NCI-H446 treated with DMSO at 0.1 percent for 48 hours (cell line): ENCODE measurements at regions not wholly inside any gene's neighbourhood (a gene's known extent, or its start where the extent isn't known, plus 50 kb on each side); places are given as distances from the start of the nearest gene placed in this dataset.

Experiments
- DNase-seq: peaks from one replicate; lab custom pipeline; 2025; lab: John Stamatoyannopoulos, UW

- no peak for DNase-seq
Observed at GRCh38 chrX:13147733-13148132, 103.3 kb upstream of the FAM9C start.

DNA sequence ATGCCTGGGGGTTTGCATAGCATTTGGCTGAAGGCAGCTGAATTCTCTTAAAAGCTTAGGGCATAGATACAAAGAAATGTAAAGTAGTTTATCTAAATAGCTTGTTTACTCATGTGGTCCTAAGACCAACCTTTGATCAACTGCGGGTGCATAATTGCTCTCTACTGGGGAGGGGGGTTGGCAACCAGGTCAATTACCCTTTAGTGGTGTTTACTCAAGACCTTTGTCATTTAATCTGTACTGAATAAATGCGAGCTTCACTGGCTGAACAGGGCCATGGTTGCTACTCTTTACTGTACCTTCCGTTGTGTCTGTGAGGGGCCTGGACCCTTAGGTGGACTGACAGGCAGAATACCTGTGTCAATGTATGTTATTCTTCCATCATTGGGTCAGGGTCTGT lies 102.7 kb upstream of the FAM9C start:
- no peak for DNase-seq

GRCh38 chrX:13144927-13145655 lies 100.7 kb upstream of the FAM9C start:
- no peak for DNase-seq

GRCh38 chrX:13142891-13143290 lies 98.5 kb upstream of the FAM9C start:
- no peak for DNase-seq

GRCh38 chrX:13140007-13140406 lies 95.6 kb upstream of the FAM9C start:
- DNase-seq: no peak

DNA sequence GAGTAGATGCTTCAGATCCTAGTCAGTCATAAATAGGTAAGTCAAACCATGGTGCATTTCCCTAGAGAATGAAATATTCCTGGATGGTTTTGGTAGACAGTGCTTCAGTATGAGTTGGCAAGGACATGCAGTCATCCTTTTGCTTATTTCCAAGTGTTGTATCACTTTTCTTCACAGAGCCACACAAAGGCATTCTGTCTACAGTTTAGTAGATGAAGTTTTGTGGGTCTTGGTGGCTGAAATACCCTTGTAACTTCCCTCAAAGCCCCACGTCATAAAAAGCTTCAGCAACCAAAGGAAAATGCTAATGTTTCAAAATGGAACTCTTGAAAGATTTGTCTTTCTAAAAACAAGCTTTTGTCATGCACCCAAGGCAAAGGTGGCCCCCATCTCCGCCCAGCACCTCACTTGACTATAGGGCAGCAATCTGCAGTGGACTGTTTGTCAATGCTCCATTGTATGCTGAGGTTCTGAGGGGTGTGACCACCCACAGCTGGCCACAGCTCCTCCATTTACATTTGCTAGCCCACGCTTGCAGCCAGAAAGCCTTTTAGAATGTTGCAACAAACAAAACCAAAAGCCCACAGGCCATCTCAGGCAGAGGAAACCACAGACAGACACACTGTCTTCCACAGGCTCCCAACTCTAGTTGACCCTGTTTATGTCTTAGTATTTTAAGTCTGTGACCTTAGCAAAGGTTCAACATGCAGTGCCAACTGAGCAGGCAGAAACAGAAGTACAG lies 87.1 kb upstream of the FAM9C start:
- no peak for DNase-seq

GRCh38 chrX:13130816-13131215 lies 86.4 kb upstream of the FAM9C start:
- DNase-seq: no peak

- no peak for DNase-seq
Observed at GRCh38 chrX:13128104-13128503, 83.7 kb upstream of the FAM9C start.

- DNase-seq: no peak
Observed at GRCh38 chrX:13126775-13127174, 82.4 kb upstream of the FAM9C start.

DNA sequence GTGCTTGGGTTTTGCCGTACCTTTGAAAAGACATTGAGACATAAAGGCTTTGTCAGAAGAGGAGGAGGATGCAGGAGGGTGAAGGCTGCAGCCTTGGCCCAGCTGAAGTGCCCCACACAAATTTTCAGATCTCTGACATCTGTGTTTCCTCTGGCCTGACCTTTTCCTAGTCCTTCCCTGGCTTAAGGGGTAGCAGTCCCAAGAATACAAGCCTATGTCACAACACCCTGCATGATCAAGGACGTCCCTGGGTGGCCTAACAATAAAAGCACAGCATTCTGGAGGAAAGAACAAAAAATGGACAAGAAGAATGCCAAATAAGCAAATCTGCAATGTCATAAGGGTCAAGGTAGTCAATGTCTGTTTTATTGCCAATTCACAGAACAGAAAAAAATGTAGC lies 80.8 kb upstream of the FAM9C start:
- no peak for DNase-seq

GRCh38 chrX:13123857-13124345 lies 79.5 kb upstream of the FAM9C start:
- no peak for DNase-seq

- no peak for DNase-seq
Observed at GRCh38 chrX:13123247-13123856, 78.9 kb upstream of the FAM9C start.

DNA sequence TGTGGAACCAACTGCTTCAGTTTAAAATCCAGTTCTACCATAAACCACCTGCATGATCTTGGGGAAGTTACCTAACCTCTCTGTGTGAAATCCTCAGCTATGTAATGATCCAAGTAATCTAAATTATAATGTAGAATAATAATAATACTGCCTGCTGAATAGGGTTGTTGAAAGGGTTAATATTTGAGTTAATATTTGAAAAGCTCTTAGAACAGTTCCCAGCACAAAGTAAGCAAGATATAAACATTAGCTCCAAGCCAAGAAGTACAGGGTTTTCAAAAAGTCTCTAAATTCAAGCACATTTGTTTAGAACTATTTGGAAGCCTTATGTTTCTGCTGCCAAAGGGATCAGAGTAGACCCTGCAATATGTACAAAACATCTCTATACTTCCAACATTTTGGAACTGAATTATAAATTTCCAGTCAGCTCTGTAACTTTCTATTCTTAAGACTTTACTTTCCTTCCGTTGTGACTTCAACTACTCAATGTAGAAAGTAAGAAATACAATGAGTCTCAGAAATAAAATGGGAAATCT lies 76.7 kb upstream of the FAM9C start:
- no peak for DNase-seq

GRCh38 chrX:13120017-13120416 lies 75.6 kb upstream of the FAM9C start:
- DNase-seq: no peak

DNA sequence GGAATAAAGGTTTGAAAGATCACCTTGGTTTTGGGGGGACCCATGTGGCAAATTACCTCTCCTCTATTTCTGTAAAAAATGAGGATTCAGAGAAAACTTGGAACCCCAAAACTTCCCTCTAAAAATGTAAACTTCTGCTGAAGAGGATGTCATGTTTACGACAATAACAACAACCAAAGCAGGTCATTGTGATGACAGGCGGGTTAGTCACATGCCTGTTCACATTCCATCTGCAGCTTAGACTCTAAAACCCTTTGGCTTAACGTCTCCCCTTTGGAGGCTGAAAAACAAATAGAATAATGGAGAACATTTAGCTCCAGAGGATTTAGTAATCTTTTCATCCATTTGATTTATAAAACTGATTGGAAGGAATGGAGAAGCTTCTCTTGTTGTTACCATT lies 75.0 kb upstream of the FAM9C start:
- DNase-seq: no peak

DNA sequence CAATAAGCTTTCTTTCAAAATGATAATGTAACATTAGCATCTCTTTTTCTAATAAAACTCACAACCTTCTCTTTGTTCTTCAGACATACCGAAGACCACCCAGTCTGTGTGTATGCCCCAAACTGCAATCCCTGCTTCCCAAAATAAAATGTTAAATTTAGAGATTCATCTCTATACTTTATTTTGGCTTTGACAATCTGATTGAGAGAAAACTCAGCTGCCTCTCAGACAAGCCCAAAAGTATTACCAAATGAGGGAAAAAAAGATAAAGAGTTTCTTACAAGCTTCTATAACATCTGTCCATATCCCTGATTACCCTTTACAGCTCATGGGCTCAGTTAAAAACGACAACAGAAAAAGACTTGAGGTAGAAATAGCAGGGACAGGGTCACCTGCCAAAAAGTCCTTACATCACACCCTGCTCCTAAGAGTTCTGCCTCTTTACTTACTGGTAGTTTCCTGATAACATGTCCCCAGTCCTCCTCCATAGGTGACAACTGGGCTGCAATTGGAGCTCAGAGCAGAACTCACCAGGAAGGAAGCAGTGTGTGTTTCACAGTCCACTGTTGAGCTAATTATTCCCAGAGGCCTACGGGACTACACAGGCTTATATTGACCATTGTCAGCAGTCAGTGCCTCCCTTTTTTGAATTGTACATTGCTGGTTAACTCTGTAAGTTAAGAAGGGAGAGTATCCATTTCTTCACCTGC lies 70.9 kb upstream of the FAM9C start:
- no peak for DNase-seq

DNA sequence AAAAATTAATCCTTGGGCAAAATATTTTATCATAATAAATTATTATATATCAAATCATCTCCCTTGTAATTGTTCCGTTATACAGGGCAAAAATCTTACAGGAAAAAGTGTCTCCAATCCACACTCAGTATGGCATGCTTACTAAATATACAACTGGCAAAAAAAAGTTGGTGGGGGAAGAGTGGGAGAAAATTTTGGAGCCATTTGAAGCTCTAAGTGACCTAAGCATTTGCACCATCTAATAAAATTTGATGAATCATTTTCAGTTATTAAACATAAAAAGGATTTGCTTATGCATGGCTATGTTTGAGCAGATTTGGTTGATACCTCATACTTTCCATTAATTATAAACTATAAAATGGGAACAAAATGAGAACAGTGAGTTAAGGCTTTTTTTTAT lies 68.1 kb upstream of the FAM9C start:
- no peak for DNase-seq

DNA sequence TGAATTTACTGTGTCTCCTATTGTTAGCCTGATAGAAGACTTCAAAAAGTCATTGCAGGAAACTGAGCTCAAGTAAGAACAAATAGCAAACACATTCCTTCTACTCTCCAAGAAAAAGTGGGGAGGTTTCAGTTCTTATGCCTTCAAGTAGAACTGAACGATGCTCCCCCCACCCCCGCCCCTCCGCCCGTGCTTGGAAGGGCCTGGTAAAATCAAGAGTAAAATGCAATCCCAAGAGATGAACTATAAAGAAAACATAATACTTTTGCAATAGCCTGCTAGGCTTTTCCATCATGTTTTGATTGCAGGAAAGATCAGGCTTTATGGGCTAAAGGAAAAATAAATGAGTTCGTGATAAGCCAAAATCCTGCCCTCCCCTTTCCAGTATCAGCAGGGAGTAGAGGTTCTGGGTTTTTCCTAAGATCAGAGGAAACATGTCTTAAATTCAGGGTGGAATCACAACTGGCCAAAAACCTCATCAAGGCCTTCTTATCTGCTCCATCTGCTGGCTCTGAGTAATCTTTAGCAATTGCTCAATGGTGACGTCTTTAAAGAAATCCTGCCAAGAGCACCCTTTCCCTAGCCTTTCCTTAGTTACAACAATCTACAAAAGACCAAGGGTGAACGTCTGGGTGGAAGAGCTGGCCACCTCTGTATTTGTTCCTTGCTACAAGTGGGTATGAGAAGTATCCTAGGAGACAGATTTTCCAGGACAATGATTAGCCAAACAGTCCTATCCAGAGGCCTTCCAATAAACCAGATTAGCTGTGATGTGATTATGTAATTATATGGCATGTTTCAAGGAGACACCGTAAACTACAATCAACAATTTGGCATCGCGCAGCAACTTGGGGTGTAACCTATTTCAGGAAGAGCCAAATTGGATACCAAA lies 66.3 kb upstream of the FAM9C start:
- peak; percentile 15 for DNase-seq

GRCh38 chrX:13109817-13110216 lies 65.4 kb upstream of the FAM9C start:
- DNase-seq: no peak

DNA sequence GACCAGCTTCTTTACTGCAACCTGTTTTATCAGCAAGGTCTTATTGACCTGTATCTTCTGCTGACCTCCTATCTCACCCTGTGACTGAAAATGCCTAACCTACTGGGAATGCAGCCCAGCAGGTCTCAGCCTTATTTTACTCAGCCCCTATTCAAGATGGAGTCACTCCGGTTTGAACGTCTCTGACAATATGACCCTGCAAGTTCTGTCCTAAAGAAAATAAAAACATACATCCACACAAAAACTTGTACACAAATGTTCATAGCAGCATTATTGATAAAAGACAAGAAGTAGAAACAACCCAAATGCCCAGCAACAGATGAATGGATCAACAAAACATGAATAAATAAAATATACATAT lies 59.5 kb upstream of the FAM9C start:
- no peak for DNase-seq

- no peak for DNase-seq
Observed at GRCh38 chrX:13103188-13103913, 58.9 kb upstream of the FAM9C start.
